ENCODE measurements at regions not wholly inside any gene's neighbourhood (a gene's known extent, or its start where the extent isn't known, plus 50 kb on each side); places are given as distances from the start of the nearest gene placed in this dataset.

- TF ChIP-seq POLR2AphosphoS5 (IDR thresholded peaks at IDR 0.05; ENCODE audit: low read depth, low read length) (no peak), SIN3A (IDR thresholded peaks at IDR 0.05; ENCODE audit: borderline replicate concordance, insufficient read depth, low read length) (no peak)
These were observed 121.9 kb upstream of the DPH6 start for GRCh38 chr15:35667908-35668307.
